Colonic mucosa (tissue), 4 donors: ENCODE measurements at regions not wholly inside any gene's neighbourhood (a gene's known extent, or its start where the extent isn't known, plus 50 kb on each side); places are given as distances from the start of the nearest gene placed in this dataset.

ENCODE experiments used
- DNase-seq: peaks from one replicate; pipeline ENCODE4 v3.0.0-alpha.2; 2020
- H3K27ac ChIP-seq: fragments of 200-600 bp; one replicate; pipeline ENCODE4 v1.8.0; 2021
- H3K27me3 ChIP-seq: fragments of 200-600 bp; one replicate; pipeline ENCODE4 v1.8.0; 2021
- H3K36me3 ChIP-seq: fragments of 200-600 bp; one replicate; pipeline ENCODE4 v1.8.0; 2021
- H3K4me1 ChIP-seq: fragments of 200-600 bp; one replicate; pipeline ENCODE4 v1.8.0; 2021; ENCODE audit warnings: mild to moderate bottlenecking
- H3K4me3 ChIP-seq: fragments of 200-600 bp; one replicate; pipeline ENCODE4 v1.8.0; 2021
- H3K9ac ChIP-seq, 2 donors: one replicate each; pipeline ENCODE4 v1.7.0; 2013; ENCODE audit warnings: control low read depth in 2 of 2, low read depth in 2 of 2, low read length in 2 of 2
- H3K9me3 ChIP-seq: fragments of 200-600 bp; one replicate; pipeline ENCODE4 v1.8.0; 2021
- CTCF ChIP-seq: fragments of 200-600 bp; IDR thresholded peaks from one replicate; pipeline ENCODE4 v1.8.0; 2022; ENCODE audit warnings: antibody characterized with exemption, mild to moderate bottlenecking
- intact Hi-C: fragments of 100-400 bp; cut with DNase I; formaldehyde crosslinking; loops from one replicate; pipeline ENCODE4 v1.14.1; 2022
- donor health status: healthy.
- donor health status: DM: no; HTN: no; CAD: no.
- donor health status: DM: no; HTN: no; CAD: no.

GRCh38 chr6:141208101-141208500 lies 924.6 kb upstream of the GJE1 start:
- DNase-seq = no peak
- Histone ChIP-seq H3K4me1 (no peaks in the 10 kb centered on the region), H3K9ac (no peak overlapping the region), H3K27me3 (no peaks in the 10 kb centered on the region), H3K9me3 (no peaks in the 10 kb centered on the region), H3K36me3 (no peaks in the 10 kb centered on the region), H3K27ac (no peak overlapping the region), H3K4me3 (no peak overlapping the region)
- intact Hi-C loops = no loop called here
- TF ChIP-seq CTCF = no peak

GRCh38 chr6:141203902-141204575 lies 928.7 kb upstream of the GJE1 start:
- H3K27ac ChIP-seq = no peak overlapping the region
- no peaks in the 10 kb centered on the region for H3K27me3 ChIP-seq
- intact Hi-C loops = no loop called here
- DNase-seq = no peak
- H3K4me3 ChIP-seq = no peak overlapping the region
- no peaks in the 10 kb centered on the region for H3K36me3 ChIP-seq
- H3K9me3 ChIP-seq = no peaks in the 10 kb centered on the region
- H3K9ac ChIP-seq = no peak overlapping the region
- no peaks in the 10 kb centered on the region for H3K4me1 ChIP-seq
- no peak for TF ChIP-seq CTCF

GRCh38 chr6:141202626-141203025 lies 930.1 kb upstream of the GJE1 start:
- no peak for TF ChIP-seq CTCF
- Histone ChIP-seq H3K27me3 (no peaks in the 10 kb centered on the region), H3K9me3 (no peaks in the 10 kb centered on the region), H3K9ac (no peak overlapping the region), H3K36me3 (no peaks in the 10 kb centered on the region), H3K4me3 (no peak overlapping the region), H3K27ac (no peak overlapping the region), H3K4me1 (no peaks in the 10 kb centered on the region)
- intact Hi-C loops = no loop called here
- DNase-seq = no peak

- intact Hi-C loops = no loop called here
- H3K4me1 ChIP-seq = no peaks in the 10 kb centered on the region
- H3K4me3 ChIP-seq = no peak overlapping the region
- no peaks in the 10 kb centered on the region for H3K9me3 ChIP-seq
- no peak overlapping the region for H3K27ac ChIP-seq
- H3K27me3 ChIP-seq = no peaks in the 10 kb centered on the region
- no peak overlapping the region for H3K9ac ChIP-seq
- H3K36me3 ChIP-seq = no peaks in the 10 kb centered on the region
- no peak for TF ChIP-seq CTCF
- DNase-seq = no peak
These were observed 933.7 kb upstream of the GJE1 start for GRCh38 chr6:141199074-141199473.

GRCh38 chr6:141195251-141195832 lies 937.4 kb upstream of the GJE1 start:
- no peak for DNase-seq
- intact Hi-C loops = no loop called here

More at GRCh38 chr6:141195251-141195832, 937.4 kb upstream of the GJE1 start:
- Histone ChIP-seq H3K4me3 (no peak overlapping the region), H3K9ac (no peak overlapping the region), H3K27me3 (no peaks in the 10 kb centered on the region), H3K36me3 (no peaks in the 10 kb centered on the region), H3K4me1 (no peaks in the 10 kb centered on the region), H3K9me3 (no peaks in the 10 kb centered on the region), H3K27ac (no peak overlapping the region)
- TF ChIP-seq CTCF = no peak
